ENCODE measurements at regions not wholly inside any gene's neighbourhood (a gene's known extent, or its start where the extent isn't known, plus 50 kb on each side); places are given as distances from the start of the nearest gene placed in this dataset.

GRCh38 chrX:140298960-140299825 lies 205.7 kb downstream of the SOX3 start:
- no peak overlapping the region for H3K27ac Mint-ChIP-seq
- Histone ChIP-seq H3K27ac (ENCODE audit: low read depth) (no peak overlapping the region), H2AFZ (no peak overlapping the region), H3K4me1 (ENCODE audit: insufficient read depth) (peaks cover 16% of the 10 kb centered on the region), H3K4me3 (no peak overlapping the region), H3K79me2 (replicated peaks; ENCODE audit: insufficient read depth) (no peaks in the 10 kb centered on the region), H3K9me2 (ENCODE audit: insufficient read depth) (no peaks in the 10 kb centered on the region), H4K20me1 (replicated peaks; ENCODE audit: insufficient read depth) (no peaks in the 10 kb centered on the region), H3K36me3 (ENCODE audit: insufficient read depth) (no peaks in the 10 kb centered on the region), H3F3A (replicated peaks; ENCODE audit: low read depth) (no peaks in the 10 kb centered on the region), H3K4me2 (0 out of 2 replicates have a peak overlapping the region, but pooled peaks have one; percentile 27), H3K27me3 (ENCODE audit: insufficient read depth) (no peaks in the 10 kb centered on the region)
- DNase-seq (ENCODE audit: low spot score) (no peak), ATAC-seq (no peak)
- H3K4me1 Mint-ChIP-seq = peaks cover 21% of the 10 kb centered on the region
- no peaks in the 10 kb centered on the region for H3K9me3 Mint-ChIP-seq
- no peaks in the 10 kb centered on the region for H3K27me3 Mint-ChIP-seq (ENCODE audit: insufficient read depth, low read depth, poor library complexity)
- H3K36me3 Mint-ChIP-seq (ENCODE audit: low read depth) = no peaks in the 10 kb centered on the region
- H3K4me3 Mint-ChIP-seq = no peak overlapping the region
- no peak for TF ChIP-seq ZNF331 (CRISPR knock-in tag; IDR thresholded peaks at IDR 0.05; ENCODE audit: low read depth)
- no peak for TF ChIP-seq ETS1 (IDR thresholded peaks at IDR 0.05)
- TF ChIP-seq ZNF114 (CRISPR knock-in tag; IDR thresholded peaks at IDR 0.05) = no peak
- no peak for TF ChIP-seq NANOG (IDR thresholded peaks at IDR 0.05; ENCODE audit: borderline replicate concordance)
- no peak for TF ChIP-seq REST (IDR thresholded peaks at IDR 0.05; ENCODE audit: unreplicated experiment)
- no peak for TF ChIP-seq EZH2 (IDR thresholded peaks at IDR 0.05; ENCODE audit: low read depth, unreplicated experiment)
- no peak for TF ChIP-seq ZNF462 (CRISPR knock-in tag; IDR thresholded peaks at IDR 0.05)
- TF ChIP-seq JUNB (IDR thresholded peaks at IDR 0.05; ENCODE audit: unreplicated experiment) = no peak
- no peak for TF ChIP-seq CTCF (conservative IDR thresholded peaks at IDR 0.05; ENCODE audit: low read depth in 2 of 2)
- TF ChIP-seq CREB1 (CRISPR knock-in tag; IDR thresholded peaks at IDR 0.05; ENCODE audit: low read depth) = no peak
- TF ChIP-seq POLR2AphosphoS5 (IDR thresholded peaks at IDR 0.05; ENCODE audit: low read depth) = no peak

Measured in GM23338 (cell line).